GM12878 (cell line): ENCODE measurements at regions not wholly inside any gene's neighbourhood (a gene's known extent, or its start where the extent isn't known, plus 50 kb on each side); places are given as distances from the start of the nearest gene placed in this dataset.
A peak's percentile ranks its signal among the peaks of the same experiment; 100 is the strongest.

Experiments
- ATAC-seq: fragments of 200-7000 bp; cut with Tn5 transposase; 3 replicates; pipeline ENCODE4 v1.9.1; 2020; ENCODE audit warnings: mild to moderate bottlenecking, moderate library complexity
- BruUV-seq: library from RNA; stranded (reverse); fragments of 400-500 nt; replicated peaks from 2 replicates; lab custom pipeline; 2021; lab: Mats Ljungman, UMichigan
- CTCF ChIA-PET: fragments of 300-600 bp; sonication (Branson Sonifier 250); formaldehyde crosslinking; extraction: SDS; loops from one replicate; lab custom pipeline; 2021; ENCODE audit warnings: inconsistent platforms; lab: Yijun Ruan, JAX
- POLR2A ChIA-PET: fragments of 350-600 bp; formaldehyde crosslinking; extraction: SDS; loops from one replicate; lab custom pipeline; 2021; ENCODE audit warnings: inconsistent platforms; lab: Charles Lee
- RAD21 ChIA-PET: fragments of 300-600 bp; sonication (Branson Sonifier 250); formaldehyde crosslinking; loops from one replicate; lab custom pipeline; 2023; ENCODE audit warnings: antibody characterized with exemption; ENCODE audit not compliant: unreplicated experiment; lab: Charles Lee
- SMC1A ChIA-PET: fragments of 300-600 bp; sonication (Branson Sonifier 250); formaldehyde crosslinking; loops from one replicate; lab custom pipeline; 2023; ENCODE audit not compliant: unreplicated experiment, uncharacterized antibody; lab: Charles Lee
- DNase-seq: peaks from one replicate; pipeline ENCODE4 v3.0.0-alpha.2; 2011; ENCODE audit warnings: low read depth, low spot score
- FAIRE-seq: peaks from 3 replicates; lab custom pipeline; 2011; peaks lifted over from hg19 to GRCh38; lab: Jason Lieb, UNC
- H2AFZ ChIP-seq: 2 replicates; pipeline ENCODE4 v1.6.0; 2011; ENCODE audit warnings: low read depth, low read length, control low read depth; ENCODE audit not compliant: control insufficient read depth
- H3K27ac ChIP-seq: 2 replicates; pipeline ENCODE4 v1.5.1; 2011; ENCODE audit warnings: control low read depth; ENCODE audit not compliant: control insufficient read depth, insufficient read depth
- H3K27me3 ChIP-seq, 2 experiments: replicated peaks in 1 of 2; 2 replicates each; pipeline versions ENCODE4 v1.6.0 to v1.6.1; 2011; ENCODE audit warnings: low read length in 1 of 2; ENCODE audit not compliant: control insufficient read depth in 2 of 2, insufficient read depth in 2 of 2
- H3K36me3 ChIP-seq, 2 experiments: 2 replicates each; pipeline ENCODE4 v1.5.1; 2011; ENCODE audit warnings: low read length in 1 of 2; ENCODE audit not compliant: control insufficient read depth in 2 of 2, insufficient read depth in 2 of 2
- H3K4me1 ChIP-seq: 2 replicates; pipeline ENCODE4 v1.6.1; 2011; ENCODE audit warnings: mild to moderate bottlenecking, low read length, moderate library complexity, mixed read lengths; ENCODE audit not compliant: control insufficient read depth, insufficient read depth
- H3K4me2 ChIP-seq: 2 replicates; pipeline ENCODE4 v1.6.0; 2011; ENCODE audit warnings: control low read depth; ENCODE audit not compliant: control insufficient read depth, insufficient read depth
- H3K4me3 ChIP-seq: fragments of 200-600 bp; sonication (generic); 2 replicates; pipeline ENCODE4 v1.5.1; 2016
- H3K79me2 ChIP-seq: 2 replicates; pipeline ENCODE4 v1.6.0; 2011; ENCODE audit warnings: low read length; ENCODE audit not compliant: control insufficient read depth, insufficient read depth
- H3K9ac ChIP-seq: 2 replicates; pipeline ENCODE4 v1.8.0; 2011; ENCODE audit warnings: low read length, control low read depth, mixed read lengths; ENCODE audit not compliant: control insufficient read depth, insufficient read depth
- H3K9me3 ChIP-seq: replicated peaks from 3 replicates; pipeline ENCODE4 v1.5.1; 2011; ENCODE audit warnings: mild to moderate bottlenecking, low read length; ENCODE audit not compliant: control insufficient read depth, insufficient read depth
- H4K20me1 ChIP-seq: 2 replicates; pipeline ENCODE4 v1.6.0; 2011; ENCODE audit not compliant: control insufficient read depth, insufficient read depth
- ATF7 ChIP-seq: fragments of 450-650 bp; IDR thresholded peaks from 2 replicates; pipeline ENCODE4 v1.6.1; 2016; ENCODE audit warnings: low read depth, mild to moderate bottlenecking
- IKZF2 ChIP-seq, 2 experiments: fragments of 450-650 bp; IDR thresholded peaks; 2 replicates each; pipeline ENCODE4 v1.6.1; 2017; ENCODE audit warnings: mild to moderate bottlenecking in 2 of 2, moderate library complexity in 2 of 2
- JUNB ChIP-seq: IDR thresholded peaks from 2 replicates; pipeline ENCODE4 v1.6.1; 2016; ENCODE audit warnings: antibody characterized with exemption, mild to moderate bottlenecking
- RFX5 ChIP-seq: IDR thresholded peaks from 2 replicates; pipeline ENCODE4 v1.6.1; 2011; ENCODE audit warnings: low read depth, low read length, improper control_type of control experiment
- SREBF2 ChIP-seq: IDR thresholded peaks from 2 replicates; pipeline ENCODE4 v1.6.1; 2012; ENCODE audit warnings: mild to moderate bottlenecking, low read length
- ZNF274 ChIP-seq: IDR thresholded peaks from one replicate; pipeline ENCODE4 v1.8.0; 2011; ENCODE audit not compliant: insufficient read length, insufficient read depth
- WGBS: methylation state at CpG from one replicate; pipeline ENCODE4 v1.1.6; 2016; ENCODE audit warnings: low lambda C conversion rate; ENCODE audit not compliant: insufficient replicate concordance, insufficient coverage; ENCODE audit errors: missing lambda C conversion rate; 5-methylcytosine and 5-hydroxymethylcytosine counted together
- in situ Hi-C: fragments of 300-500 bp; cut with MboI; formaldehyde crosslinking; loops from 9 replicates; pipeline ENCODE4 v1.14.3; 2018; ENCODE audit warnings: mixed read lengths
- intact Hi-C: fragments of 100-400 bp; cut with micrococcal nuclease; formaldehyde crosslinking; loops from one replicate; pipeline ENCODE4 v1.14.2; 2022; ENCODE audit not compliant: unreplicated experiment
- TF ChIP-seq, protein P1 (sequence below): IDR thresholded peaks from 2 replicates; pipeline ENCODE4 v1.6.1; 2011; ENCODE audit warnings: mild to moderate bottlenecking, low read depth, low read length, moderate library complexity; ENCODE audit not compliant: insufficient replicate concordance

- in situ Hi-C loops = no loop called here
- POLR2A ChIA-PET = interaction anchor here (0.6 kb wide), 1 partner anchor 10 kb away, joined by 3 read pairs; no protein-coding TSS in a partner anchor
- H3K4me1 ChIP-seq = peaks cover 10% of the 10 kb centered on the region; the same call in 1 of the 2 replicates
Observed at GRCh38 chr14:97253756-97254155, 456.6 kb downstream of the VRK1 start.

DNA sequence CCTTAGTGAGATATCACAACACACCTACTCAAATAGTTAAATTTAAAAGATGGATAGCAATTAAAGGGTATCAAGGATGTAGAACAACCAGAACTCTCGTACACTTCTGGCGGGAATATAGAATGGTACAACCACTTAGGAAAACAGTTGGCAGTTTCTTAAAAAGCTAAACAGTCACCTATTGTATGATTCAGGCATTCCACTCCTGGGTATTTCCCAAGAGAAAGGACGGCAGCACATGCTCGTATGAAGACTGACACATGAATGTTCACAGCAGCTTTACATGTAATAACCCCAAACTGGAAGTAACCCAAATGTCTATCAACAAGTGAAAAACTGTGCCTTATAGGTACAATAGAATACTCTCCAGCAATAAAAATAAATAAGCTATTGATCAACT lies 465.2 kb downstream of the VRK1 start:
- Histone ChIP-seq H3K79me2 (no peaks in the 10 kb centered on the region), H3K36me3 (no peaks in the 10 kb centered on the region), H3K4me3 (no peak overlapping the region), H3K9me3 (no peaks in the 10 kb centered on the region), H4K20me1 (no peaks in the 10 kb centered on the region), H3K4me2 (no peak overlapping the region), H2AFZ (no peak overlapping the region), H3K27me3 (no peaks in the 10 kb centered on the region), H3K9ac (no peak overlapping the region), H3K4me1 (no peaks in the 10 kb centered on the region), H3K27ac (no peak overlapping the region)
- no TSS peak for BruUV-seq
- DNase-seq (no peak), FAIRE-seq (no peak), ATAC-seq (no peak)
- TF ChIP-seq ZNF274 = no peak
- TF ChIP-seq RFX5 = no peak
- TF ChIP-seq SREBF2 = no peak
- 56% methylated on average over 4 of the region's 4 CpGs for WGBS
- POLR2A ChIA-PET = no interaction called here
- CTCF ChIA-PET = interaction anchor here (0.6 kb wide), 1 partner anchor 851 kb away, joined by 3 read pairs; no protein-coding TSS in a partner anchor
- in situ Hi-C loops = no loop called here
- RAD21 ChIA-PET = no interaction called here
- intact Hi-C loops = no loop called here
- SMC1A ChIA-PET = interaction anchor here (1.1 kb wide), 1 partner anchor 24 kb away, joined by 3 read pairs; no protein-coding TSS in a partner anchor

More at GRCh38 chr14:97253756-97254155, 456.6 kb downstream of the VRK1 start:
- no peaks in the 10 kb centered on the region for H3K27me3 ChIP-seq
- H3K9ac ChIP-seq = no peak overlapping the region
- FAIRE-seq (no peak), ATAC-seq (peak; percentile 26; the same call in 2 of the 3 replicates), DNase-seq (no peak)
- SMC1A ChIA-PET = interaction anchor here (1.2 kb wide), 1 partner anchor 44 kb away, joined by 4 read pairs; no protein-coding TSS in a partner anchor
- intact Hi-C loops = loop anchor here (5.0 kb wide), 1 partner anchor 66 kb away; no protein-coding TSS in a partner anchor
- no peaks in the 10 kb centered on the region for H3K79me2 ChIP-seq
- no peaks in the 10 kb centered on the region; the same call in 2 of the 3 replicates for H3K9me3 ChIP-seq
- CTCF ChIA-PET = interaction anchor here (0.6 kb wide), 1 partner anchor 366 kb away, joined by 4 read pairs; no protein-coding TSS in a partner anchor
- RAD21 ChIA-PET = no interaction called here
- no peak overlapping the region for H3K4me3 ChIP-seq
- no peak overlapping the region for H2AFZ ChIP-seq
- H4K20me1 ChIP-seq = no peaks in the 10 kb centered on the region
- no peak overlapping the region for H3K4me2 ChIP-seq
- H3K36me3 ChIP-seq = no peaks in the 10 kb centered on the region
- H3K27ac ChIP-seq = no peak overlapping the region
- 26% methylated on average over 3 of the region's 3 CpGs for WGBS
- no TSS peak for BruUV-seq
- TF ChIP-seq IKZF2 (IDR thresholded peaks at IDR 0.05) = peak in 1 of 2 experiments; percentile 10; a peak in 1 of 4 replicates
- 0 out of 2 replicates have a peak, but pooled peaks have one; percentile 16 for TF ChIP-seq ATF7
- TF ChIP-seq, protein P1, sequence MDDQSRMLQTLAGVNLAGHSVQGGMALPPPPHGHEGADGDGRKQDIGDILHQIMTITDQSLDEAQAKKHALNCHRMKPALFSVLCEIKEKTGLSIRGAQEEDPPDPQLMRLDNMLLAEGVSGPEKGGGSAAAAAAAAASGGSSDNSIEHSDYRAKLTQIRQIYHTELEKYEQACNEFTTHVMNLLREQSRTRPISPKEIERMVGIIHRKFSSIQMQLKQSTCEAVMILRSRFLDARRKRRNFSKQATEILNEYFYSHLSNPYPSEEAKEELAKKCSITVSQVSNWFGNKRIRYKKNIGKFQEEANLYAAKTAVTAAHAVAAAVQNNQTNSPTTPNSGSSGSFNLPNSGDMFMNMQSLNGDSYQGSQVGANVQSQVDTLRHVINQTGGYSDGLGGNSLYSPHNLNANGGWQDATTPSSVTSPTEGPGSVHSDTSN = no peak
- TF ChIP-seq JUNB = peak; percentile 1; the same call in 1 of the 2 replicates
- TF ChIP-seq, all 136 proteins: peak for 3
